ENCODE measurements at regions not wholly inside any gene's neighbourhood (a gene's known extent, or its start where the extent isn't known, plus 50 kb on each side); places are given as distances from the start of the nearest gene placed in this dataset.
"Not testable (repeated sequence)": the region's sequence is repeated elsewhere in the genome, so short reads cannot be mapped to it uniquely, and the experiment has no call there.

DNA sequence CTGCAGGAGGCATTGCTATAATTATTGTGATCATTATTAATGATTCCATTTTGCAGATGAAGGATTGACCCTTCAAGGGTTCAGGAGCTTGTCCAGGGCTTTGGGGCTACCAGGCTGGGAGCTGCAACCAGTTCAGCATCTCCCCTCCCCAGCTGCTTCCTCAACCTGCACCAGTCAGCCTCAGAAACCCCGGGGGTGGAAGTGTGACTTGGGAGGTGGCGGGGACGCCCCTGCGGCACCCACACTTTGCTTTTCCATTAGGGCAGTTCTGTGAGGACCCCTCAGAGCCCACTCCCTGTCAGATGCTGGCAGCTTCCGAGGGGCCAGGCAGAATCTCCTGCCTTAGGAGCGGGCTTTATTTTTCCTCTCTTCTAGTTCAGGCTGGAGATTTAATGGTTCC lies 85.6 kb downstream of the OLFM1 start:
- in situ Hi-C loops (cut with MboI; ENCODE audit: low sequenced_read_pairs, unreplicated experiment) = no loop called here
- TF ChIP-seq, protein P1, sequence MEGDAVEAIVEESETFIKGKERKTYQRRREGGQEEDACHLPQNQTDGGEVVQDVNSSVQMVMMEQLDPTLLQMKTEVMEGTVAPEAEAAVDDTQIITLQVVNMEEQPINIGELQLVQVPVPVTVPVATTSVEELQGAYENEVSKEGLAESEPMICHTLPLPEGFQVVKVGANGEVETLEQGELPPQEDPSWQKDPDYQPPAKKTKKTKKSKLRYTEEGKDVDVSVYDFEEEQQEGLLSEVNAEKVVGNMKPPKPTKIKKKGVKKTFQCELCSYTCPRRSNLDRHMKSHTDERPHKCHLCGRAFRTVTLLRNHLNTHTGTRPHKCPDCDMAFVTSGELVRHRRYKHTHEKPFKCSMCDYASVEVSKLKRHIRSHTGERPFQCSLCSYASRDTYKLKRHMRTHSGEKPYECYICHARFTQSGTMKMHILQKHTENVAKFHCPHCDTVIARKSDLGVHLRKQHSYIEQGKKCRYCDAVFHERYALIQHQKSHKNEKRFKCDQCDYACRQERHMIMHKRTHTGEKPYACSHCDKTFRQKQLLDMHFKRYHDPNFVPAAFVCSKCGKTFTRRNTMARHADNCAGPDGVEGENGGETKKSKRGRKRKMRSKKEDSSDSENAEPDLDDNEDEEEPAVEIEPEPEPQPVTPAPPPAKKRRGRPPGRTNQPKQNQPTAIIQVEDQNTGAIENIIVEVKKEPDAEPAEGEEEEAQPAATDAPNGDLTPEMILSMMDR (IDR thresholded peaks at IDR 0.05; ENCODE audit: borderline replicate concordance, control extremely low read depth, extremely low read depth, insufficient read depth, missing control alignments) = no peak
- DNase-seq (ENCODE audit: low spot score) = no peak

DNA sequence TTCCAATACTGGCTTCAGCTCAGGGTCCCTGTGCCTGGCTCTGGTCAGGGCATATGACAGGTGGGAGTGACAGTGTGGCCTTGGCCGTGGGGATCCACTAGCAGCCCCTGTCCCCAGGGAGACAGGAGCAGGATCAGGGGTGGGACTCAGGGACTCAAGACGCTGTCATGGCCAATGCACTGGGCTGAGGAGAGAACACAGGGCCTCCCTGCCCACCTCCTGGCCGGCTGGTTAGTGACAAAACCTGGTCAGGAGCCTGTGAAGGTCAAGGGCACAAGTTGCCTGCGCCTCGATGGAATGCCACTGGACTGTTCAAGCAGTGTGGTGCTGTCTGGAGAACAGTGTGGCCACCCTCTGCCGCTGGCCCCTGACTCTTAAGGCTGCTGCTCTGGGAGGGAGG lies 86.8 kb downstream of the OLFM1 start:
- in situ Hi-C loops (cut with MboI; ENCODE audit: low sequenced_read_pairs, unreplicated experiment) = no loop called here
- TF ChIP-seq, protein P1 (IDR thresholded peaks at IDR 0.05; ENCODE audit: borderline replicate concordance, control extremely low read depth, extremely low read depth, insufficient read depth, missing control alignments) = no peak
- no peak for DNase-seq (ENCODE audit: low spot score)

DNA sequence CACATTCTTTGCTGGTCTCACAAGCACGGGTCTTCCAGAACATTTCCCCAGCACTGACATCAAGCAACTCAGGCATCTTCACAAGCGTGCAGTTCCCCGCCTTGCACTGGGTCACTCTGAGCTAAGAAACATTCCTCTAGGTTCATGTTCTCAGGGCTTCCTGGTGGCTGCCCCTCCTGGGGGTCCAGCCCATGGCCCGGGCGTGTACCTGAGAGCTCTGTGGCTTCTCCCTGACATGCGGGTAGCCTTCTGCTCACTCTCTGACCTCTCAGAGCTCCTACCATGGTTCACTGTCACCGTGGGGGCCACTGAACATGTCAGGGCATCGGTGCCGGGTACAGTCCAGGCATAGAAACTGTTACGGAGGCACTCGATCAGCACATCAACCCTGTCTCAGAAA lies 87.5 kb downstream of the OLFM1 start:
- DNase-seq (ENCODE audit: low spot score) = no peak
- TF ChIP-seq, protein P1 (IDR thresholded peaks at IDR 0.05; ENCODE audit: borderline replicate concordance, control extremely low read depth, extremely low read depth, insufficient read depth, missing control alignments) = no peak
- in situ Hi-C loops (cut with MboI; ENCODE audit: low sequenced_read_pairs, unreplicated experiment) = no loop called here

DNA sequence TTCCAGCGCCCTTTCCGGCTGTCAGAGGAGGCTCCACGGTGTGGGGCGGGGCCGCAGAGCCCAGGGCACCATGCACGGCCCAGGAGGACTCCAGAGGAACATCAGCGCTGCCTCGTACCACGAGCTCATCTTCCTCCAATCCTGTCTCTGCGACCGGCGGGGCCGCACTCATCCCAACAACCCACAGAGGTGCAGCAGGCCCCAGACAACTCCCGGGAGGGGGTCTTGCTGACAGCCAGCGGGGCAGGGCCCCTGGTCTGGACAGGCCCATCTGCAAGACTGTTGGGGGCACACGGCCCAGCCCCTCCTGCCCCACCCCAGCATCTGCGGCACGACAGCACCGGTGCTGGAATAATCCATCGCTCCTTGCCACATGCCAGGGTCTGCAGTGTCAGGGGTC lies 88.8 kb downstream of the OLFM1 start:
- TF ChIP-seq, protein P1 (IDR thresholded peaks at IDR 0.05; ENCODE audit: borderline replicate concordance, control extremely low read depth, extremely low read depth, insufficient read depth, missing control alignments) = no peak
- DNase-seq (ENCODE audit: low spot score) = no peak
- in situ Hi-C loops (cut with MboI; ENCODE audit: low sequenced_read_pairs, unreplicated experiment) = no loop called here

DNA sequence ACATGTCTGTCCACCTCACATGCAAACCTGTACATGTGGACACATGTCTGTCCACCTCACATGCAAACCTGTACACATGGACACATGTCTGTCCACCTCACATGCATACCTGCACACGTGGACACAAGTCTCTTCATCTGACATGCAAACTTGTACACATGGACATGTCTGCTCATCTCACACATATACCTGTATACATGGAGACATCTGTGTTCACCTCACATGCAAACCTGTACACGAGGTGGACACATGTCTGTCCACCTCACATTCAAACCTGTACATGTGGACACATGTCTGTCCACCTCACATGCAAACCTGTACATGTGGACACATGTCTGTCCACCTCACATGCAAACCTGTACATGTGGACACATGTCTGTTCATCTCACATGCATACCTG lies 90.1 kb downstream of the OLFM1 start:
- in situ Hi-C loops (cut with MboI; ENCODE audit: low sequenced_read_pairs, unreplicated experiment); DNase-seq (ENCODE audit: low spot score): not testable (repeated sequence)

DNA sequence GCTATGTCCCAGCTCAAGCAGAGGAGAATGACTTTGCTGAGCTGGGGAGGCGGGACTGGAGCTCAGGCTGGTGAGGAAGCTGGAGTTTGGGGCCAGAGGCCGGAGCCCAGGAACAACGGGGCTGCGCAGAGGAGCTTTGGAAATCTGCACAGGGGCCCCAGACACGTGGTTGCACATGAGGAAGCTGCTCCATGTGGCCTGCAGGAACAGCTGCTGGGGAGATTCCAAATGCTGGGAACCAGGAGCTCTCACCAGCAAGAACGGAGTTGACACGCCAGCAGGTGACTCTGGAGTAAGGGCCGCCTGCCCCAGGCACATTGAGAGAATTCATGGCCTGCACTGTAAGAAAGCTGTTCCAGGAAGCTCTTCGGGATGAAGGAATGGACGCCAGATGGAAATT lies 91.0 kb downstream of the OLFM1 start:
- in situ Hi-C loops (cut with MboI; ENCODE audit: low sequenced_read_pairs, unreplicated experiment) = no loop called here
- DNase-seq (ENCODE audit: low spot score) = no peak
- TF ChIP-seq, protein P1 (IDR thresholded peaks at IDR 0.05; ENCODE audit: borderline replicate concordance, control extremely low read depth, extremely low read depth, insufficient read depth, missing control alignments) = no peak

DNA sequence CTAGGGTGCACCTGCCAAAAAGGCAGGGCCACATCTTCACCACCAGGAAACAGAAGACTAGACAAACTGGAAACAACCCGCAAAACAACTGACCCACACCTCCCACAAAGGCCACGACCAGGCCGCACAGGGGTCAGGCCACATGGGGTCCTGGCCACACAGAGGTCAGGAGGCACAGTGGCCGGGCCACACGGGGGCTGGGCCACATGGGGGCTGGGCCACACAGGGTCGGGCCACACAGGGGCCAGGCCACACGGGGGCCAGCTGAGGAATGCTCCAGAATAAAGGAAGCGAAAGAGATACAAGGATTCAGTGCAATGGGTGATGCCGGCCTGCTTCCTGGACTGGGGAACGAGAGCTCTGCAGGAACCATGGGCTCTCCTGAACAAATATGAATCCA lies 91.6 kb downstream of the OLFM1 start:
- TF ChIP-seq, protein P1 (IDR thresholded peaks at IDR 0.05; ENCODE audit: borderline replicate concordance, control extremely low read depth, extremely low read depth, insufficient read depth, missing control alignments) = no peak
- in situ Hi-C loops (cut with MboI; ENCODE audit: low sequenced_read_pairs, unreplicated experiment) = no loop called here
- DNase-seq (ENCODE audit: low spot score) = no peak

Measured in GM13976 (cell line).